GM23338 (cell line): ENCODE measurements at regions not wholly inside any gene's neighbourhood (a gene's known extent, or its start where the extent isn't known, plus 50 kb on each side); places are given as distances from the start of the nearest gene placed in this dataset.

Experiments
- ATAC-seq: fragments of 200-7000 bp; cut with Tn5 transposase; 3 replicates; pipeline ENCODE4 v1.9.1; 2020
- DNase-seq: peaks from one replicate; pipeline ENCODE4 v3.0.0-alpha.2; 2015; ENCODE audit warnings: low spot score
- H2AFZ ChIP-seq: fragments of 200-600 bp; sonication (generic); 2 replicates; pipeline ENCODE4 v1.8.0; 2016; ENCODE audit warnings: antibody characterized with exemption, mild to moderate bottlenecking, moderate library complexity
- H3F3A ChIP-seq: fragments of 200-600 bp; sonication (generic); replicated peaks from 2 replicates; pipeline ENCODE4 v1.8.0; 2017; ENCODE audit warnings: antibody characterized with exemption, mixed run types, low read depth
- H3K27ac ChIP-seq: fragments of 200-600 bp; sonication (generic); 2 replicates; pipeline ENCODE4 v1.6.1; 2016; ENCODE audit warnings: low read depth
- H3K27me3 ChIP-seq: fragments of 200-600 bp; sonication (generic); 2 replicates; pipeline ENCODE4 v1.8.0; 2016; ENCODE audit warnings: mild to moderate bottlenecking, mixed run types, moderate library complexity; ENCODE audit not compliant: insufficient read depth
- H3K36me3 ChIP-seq: fragments of 200-600 bp; sonication (generic); 2 replicates; pipeline ENCODE4 v1.8.0; 2016; ENCODE audit warnings: mild to moderate bottlenecking; ENCODE audit not compliant: insufficient read depth
- H3K4me1 ChIP-seq: fragments of 200-600 bp; sonication (generic); 2 replicates; pipeline ENCODE4 v1.8.0; 2016; ENCODE audit warnings: mild to moderate bottlenecking, moderate library complexity; ENCODE audit not compliant: insufficient read depth
- H3K4me2 ChIP-seq: fragments of 200-600 bp; sonication (generic); 2 replicates; pipeline ENCODE4 v1.7.1; 2017; ENCODE audit warnings: mixed run types
- H3K4me3 ChIP-seq: fragments of 200-600 bp; sonication (generic); 2 replicates; pipeline ENCODE4 v1.6.1; 2016; ENCODE audit warnings: mixed run types
- H3K79me2 ChIP-seq: fragments of 200-600 bp; sonication (generic); replicated peaks from 2 replicates; pipeline ENCODE4 v1.8.0; 2017; ENCODE audit warnings: mild to moderate bottlenecking; ENCODE audit not compliant: insufficient read depth
- H3K9me2 ChIP-seq: fragments of 200-600 bp; sonication (generic); 2 replicates; pipeline ENCODE4 v1.8.0; 2017; ENCODE audit not compliant: insufficient read depth
- H4K20me1 ChIP-seq: fragments of 200-600 bp; sonication (generic); replicated peaks from 2 replicates; pipeline ENCODE4 v1.8.0; 2017; ENCODE audit warnings: mild to moderate bottlenecking; ENCODE audit not compliant: insufficient read depth
- H3K27ac Mint-ChIP-seq: 2 replicates; pipeline ENCODE4 v1.8.0; 2020; ENCODE audit warnings: inconsistent platforms, mild to moderate bottlenecking, moderate library complexity, mixed read lengths
- H3K27me3 Mint-ChIP-seq: 3 replicates; pipeline ENCODE4 v1.8.0; 2022; ENCODE audit warnings: low read depth, mild to moderate bottlenecking, moderate library complexity, mixed read lengths, inconsistent platforms; ENCODE audit not compliant: insufficient read depth, poor library complexity
- H3K36me3 Mint-ChIP-seq: 3 replicates; pipeline ENCODE4 v1.8.0; 2021; ENCODE audit warnings: low read depth, mild to moderate bottlenecking, inconsistent platforms, moderate library complexity, mixed read lengths
- H3K4me1 Mint-ChIP-seq: 3 replicates; pipeline ENCODE4 v1.8.0; 2020; ENCODE audit warnings: mild to moderate bottlenecking, inconsistent platforms, mixed read lengths
- H3K4me3 Mint-ChIP-seq: 3 replicates; pipeline ENCODE4 v1.8.0; 2021; ENCODE audit warnings: moderate library complexity, mild to moderate bottlenecking, inconsistent platforms, mixed read lengths
- H3K9me3 Mint-ChIP-seq: 3 replicates; pipeline ENCODE4 v1.8.0; 2020; ENCODE audit warnings: moderate library complexity, mild to moderate bottlenecking, inconsistent platforms, mixed read lengths
- CREB1 ChIP-seq: fragments of 250-450 bp; sonication (Bioruptor Pico); IDR thresholded peaks from 2 replicates; pipeline ENCODE4 v1.5.0; 2020; ENCODE audit warnings: low read depth, mild to moderate bottlenecking, moderate library complexity
- CTCF ChIP-seq, 2 experiments: fragments of 200-600 bp in 1 of 2; sonication (generic) in 1 of 2; conservative IDR thresholded peaks; 2 replicates each; pipeline versions ENCODE4 v1.5.1 to v1.6.1; 2016 to 2017; ENCODE audit warnings: antibody characterized with exemption in 2 of 2, low read depth in 2 of 2, mild to moderate bottlenecking in 2 of 2, moderate library complexity in 1 of 2
- EZH2 ChIP-seq: fragments of 200-600 bp; sonication (generic); IDR thresholded peaks from one replicate; pipeline ENCODE4 v1.8.0; 2017; ENCODE audit warnings: antibody characterized with exemption, mild to moderate bottlenecking, low read depth; ENCODE audit not compliant: unreplicated experiment
- EZH2phosphoT487 ChIP-seq: fragments of 200-600 bp; sonication (generic); IDR thresholded peaks from one replicate; pipeline ENCODE4 v1.8.1; 2018; ENCODE audit warnings: antibody characterized with exemption; ENCODE audit not compliant: unreplicated experiment
- JUNB ChIP-seq: IDR thresholded peaks from one replicate; pipeline ENCODE4 v1.6.1; 2016; ENCODE audit warnings: antibody characterized with exemption; ENCODE audit not compliant: unreplicated experiment
- STAT1 ChIP-seq: IDR thresholded peaks from one replicate; pipeline ENCODE4 v1.6.1; 2016; ENCODE audit warnings: antibody characterized with exemption; ENCODE audit not compliant: unreplicated experiment
- ZNF331 ChIP-seq: fragments of 250-450 bp; sonication (Bioruptor Pico); IDR thresholded peaks from 2 replicates; pipeline ENCODE4 v1.5.0; 2020; ENCODE audit warnings: low read depth, mild to moderate bottlenecking, moderate library complexity
- ZNF462 ChIP-seq: fragments of 250-450 bp; sonication (Bioruptor Pico); IDR thresholded peaks from 2 replicates; pipeline ENCODE4 v1.5.0; 2020; ENCODE audit warnings: mild to moderate bottlenecking, moderate library complexity

- Mint-ChIP-seq H3K4me3 (no peak overlapping the region), H3K9me3 (peaks cover 7% of the 10 kb centered on the region; the same call in 2 of the 3 replicates), H3K27ac (no peak overlapping the region), H3K4me1 (peaks cover 4% of the 10 kb centered on the region; the same call in 1 of the 3 replicates), H3K27me3 (peaks cover 11% of the 10 kb centered on the region), H3K36me3 (no peaks in the 10 kb centered on the region)
- Histone ChIP-seq H3K4me2 (no peak overlapping the region), H3F3A (no peaks in the 10 kb centered on the region), H4K20me1 (no peaks in the 10 kb centered on the region), H3K79me2 (no peaks in the 10 kb centered on the region), H3K4me1 (no peaks in the 10 kb centered on the region; the same call in 1 of the 2 replicates), H3K27me3 (no peaks in the 10 kb centered on the region), H3K4me3 (no peak overlapping the region), H3K9me2 (no peaks in the 10 kb centered on the region), H3K27ac (no peak overlapping the region), H2AFZ (no peak overlapping the region), H3K36me3 (no peaks in the 10 kb centered on the region)
- ATAC-seq (no peak), DNase-seq (no peak)
- TF ChIP-seq EZH2phosphoT487, result no peak
- TF ChIP-seq EZH2, result no peak
- TF ChIP-seq JUNB, result no peak
- TF ChIP-seq ZNF462 (CRISPR knock-in tag), result no peak
- no peak for TF ChIP-seq ZNF331
- TF ChIP-seq STAT1, result no peak
- no peak for TF ChIP-seq CREB1 (CRISPR knock-in tag)
- TF ChIP-seq CTCF (conservative IDR thresholded peaks at IDR 0.05; ENCODE audit: low read depth in 2 of 2), result no peak
Observed at GRCh38 chr3:56971261-56971660, 89.2 kb upstream of the SPATA12 start.
